ENCODE measurements at regions not wholly inside any gene's neighbourhood (a gene's known extent, or its start where the extent isn't known, plus 50 kb on each side); places are given as distances from the start of the nearest gene placed in this dataset.

DNA sequence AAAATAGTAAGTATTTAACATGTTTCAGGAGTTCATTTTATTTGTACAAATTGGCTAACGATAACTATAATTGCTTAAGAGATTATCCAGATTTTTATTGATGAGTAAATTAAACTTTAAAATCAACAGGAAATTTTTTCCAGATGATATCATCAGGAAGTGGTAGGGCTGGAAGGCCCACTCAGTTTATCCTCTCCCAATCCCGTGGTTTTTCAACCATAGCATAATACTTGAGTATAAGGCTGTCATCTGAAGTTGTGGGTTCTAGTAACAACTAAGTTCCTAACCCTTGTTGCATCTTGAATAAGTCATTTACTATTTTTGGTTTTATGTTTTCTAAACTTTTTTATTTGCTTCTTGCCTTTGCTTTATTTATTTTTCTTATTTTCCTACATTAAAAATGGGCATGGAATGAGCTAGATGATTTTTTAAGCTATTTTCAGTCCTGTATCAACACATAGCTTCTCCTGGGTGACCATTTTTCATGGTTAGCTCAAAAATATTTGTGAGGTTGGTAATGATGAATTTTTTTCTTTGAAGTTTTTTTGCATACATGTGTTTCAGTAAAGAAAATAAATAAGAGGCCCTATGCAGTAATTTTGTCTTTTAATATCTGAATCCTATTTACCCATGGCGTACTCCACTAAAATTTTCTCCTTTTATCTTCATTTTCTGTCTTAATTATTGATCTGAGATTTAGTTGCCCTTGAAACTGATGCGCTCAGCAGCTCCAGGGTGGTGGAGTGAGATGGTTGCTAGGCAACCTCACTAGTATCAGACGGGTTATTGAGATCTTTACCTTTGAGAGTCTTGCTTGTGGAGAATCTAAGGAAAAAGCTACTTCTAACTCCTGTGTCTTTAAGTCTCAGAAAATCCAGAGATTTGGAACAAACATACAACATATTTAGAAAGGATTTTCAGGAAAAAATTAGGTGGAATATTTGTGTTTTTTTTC is 452.0 kb upstream of the CCDC179 start:
- H3K9me3 Mint-ChIP-seq: no peaks in the 10 kb centered on the region
- H3K27me3 Mint-ChIP-seq (ENCODE audit: low read depth): no peaks in the 10 kb centered on the region
- peaks cover 6% of the 10 kb centered on the region for H3K4me1 Mint-ChIP-seq
- no peak overlapping the region for H3K27ac Mint-ChIP-seq
- no peak overlapping the region for H3K4me3 Mint-ChIP-seq
- H3K36me3 Mint-ChIP-seq (ENCODE audit: low read depth): no peaks in the 10 kb centered on the region
- TF ChIP-seq, protein P1, sequence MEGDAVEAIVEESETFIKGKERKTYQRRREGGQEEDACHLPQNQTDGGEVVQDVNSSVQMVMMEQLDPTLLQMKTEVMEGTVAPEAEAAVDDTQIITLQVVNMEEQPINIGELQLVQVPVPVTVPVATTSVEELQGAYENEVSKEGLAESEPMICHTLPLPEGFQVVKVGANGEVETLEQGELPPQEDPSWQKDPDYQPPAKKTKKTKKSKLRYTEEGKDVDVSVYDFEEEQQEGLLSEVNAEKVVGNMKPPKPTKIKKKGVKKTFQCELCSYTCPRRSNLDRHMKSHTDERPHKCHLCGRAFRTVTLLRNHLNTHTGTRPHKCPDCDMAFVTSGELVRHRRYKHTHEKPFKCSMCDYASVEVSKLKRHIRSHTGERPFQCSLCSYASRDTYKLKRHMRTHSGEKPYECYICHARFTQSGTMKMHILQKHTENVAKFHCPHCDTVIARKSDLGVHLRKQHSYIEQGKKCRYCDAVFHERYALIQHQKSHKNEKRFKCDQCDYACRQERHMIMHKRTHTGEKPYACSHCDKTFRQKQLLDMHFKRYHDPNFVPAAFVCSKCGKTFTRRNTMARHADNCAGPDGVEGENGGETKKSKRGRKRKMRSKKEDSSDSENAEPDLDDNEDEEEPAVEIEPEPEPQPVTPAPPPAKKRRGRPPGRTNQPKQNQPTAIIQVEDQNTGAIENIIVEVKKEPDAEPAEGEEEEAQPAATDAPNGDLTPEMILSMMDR (IDR thresholded peaks at IDR 0.05; ENCODE audit: unreplicated experiment in 3 of 3): no peak

DNA sequence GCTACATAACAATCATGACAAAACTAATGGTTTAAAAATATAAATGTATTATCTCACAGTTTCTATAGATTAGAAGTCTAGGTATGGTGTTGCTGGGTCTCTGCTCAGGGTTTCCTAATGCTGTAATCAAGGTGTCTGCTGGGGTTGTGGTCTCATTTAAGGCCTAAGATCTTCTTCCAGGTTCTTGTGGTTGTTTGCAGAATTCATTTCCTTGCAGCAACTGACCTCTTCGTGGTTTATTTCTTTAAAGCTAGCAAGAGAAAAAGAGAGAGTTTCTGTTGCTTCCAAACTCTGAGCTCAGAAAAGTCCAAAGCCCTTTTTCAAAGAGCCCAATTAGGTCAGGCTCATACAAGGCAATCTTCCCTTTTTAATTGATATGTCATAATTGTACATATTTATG is 452.7 kb upstream of the CCDC179 start:
- no peaks in the 10 kb centered on the region for H3K9me3 Mint-ChIP-seq
- H3K36me3 Mint-ChIP-seq (ENCODE audit: low read depth): no peaks in the 10 kb centered on the region
- TF ChIP-seq, protein P1 (IDR thresholded peaks at IDR 0.05; ENCODE audit: unreplicated experiment in 3 of 3): no peak
- H3K27me3 Mint-ChIP-seq (ENCODE audit: low read depth): no peaks in the 10 kb centered on the region
- peaks cover 2% of the 10 kb centered on the region for H3K4me1 Mint-ChIP-seq
- H3K27ac Mint-ChIP-seq: no peak overlapping the region
- H3K4me3 Mint-ChIP-seq: no peak overlapping the region

DNA sequence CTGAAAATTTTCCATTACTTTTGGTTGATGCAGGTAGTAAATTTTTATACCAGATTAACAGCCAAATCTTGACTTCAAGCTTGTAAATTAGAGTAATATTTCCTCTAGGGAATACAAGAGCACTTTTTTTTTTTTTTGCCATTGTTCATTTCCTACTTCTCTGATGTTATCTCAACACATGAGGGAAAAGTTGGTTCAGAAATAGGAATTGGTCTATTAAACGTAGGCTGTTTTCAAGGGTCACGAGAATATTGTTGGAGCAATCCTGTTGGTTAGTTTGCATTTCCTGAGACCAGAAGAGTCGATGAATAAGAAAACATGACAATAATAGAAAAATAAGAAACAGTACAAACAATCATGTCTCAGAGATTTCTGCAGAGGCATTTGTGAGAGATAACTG is 453.9 kb upstream of the CCDC179 start:
- no peaks in the 10 kb centered on the region for H3K36me3 Mint-ChIP-seq (ENCODE audit: low read depth)
- H3K27me3 Mint-ChIP-seq (ENCODE audit: low read depth): no peaks in the 10 kb centered on the region
- TF ChIP-seq, protein P1 (IDR thresholded peaks at IDR 0.05; ENCODE audit: unreplicated experiment in 3 of 3): no peak

GRCh38 chr11:23315286-23315685 is 455.0 kb upstream of the CCDC179 start:
- Mint-ChIP-seq H3K4me1 (no peaks in the 10 kb centered on the region), H3K4me3 (no peak overlapping the region), H3K36me3 (ENCODE audit: low read depth) (no peaks in the 10 kb centered on the region), H3K27ac (no peak overlapping the region), H3K9me3 (peaks cover under 1% of the 10 kb centered on the region), H3K27me3 (ENCODE audit: low read depth) (no peaks in the 10 kb centered on the region)
- TF ChIP-seq, protein P1 (IDR thresholded peaks at IDR 0.05; ENCODE audit: unreplicated experiment in 3 of 3): no peak

More for the DNA sequence above, 453.9 kb upstream of the CCDC179 start:
- Mint-ChIP-seq H3K27ac (no peak overlapping the region), H3K4me3 (no peak overlapping the region), H3K9me3 (no peaks in the 10 kb centered on the region), H3K4me1 (no peaks in the 10 kb centered on the region)

- TF ChIP-seq, protein P1 (IDR thresholded peaks at IDR 0.05; ENCODE audit: unreplicated experiment in 3 of 3): no peak
- Mint-ChIP-seq H3K4me3 (no peak overlapping the region), H3K27ac (no peak overlapping the region), H3K9me3 (peaks cover 13% of the 10 kb centered on the region), H3K36me3 (ENCODE audit: low read depth) (no peaks in the 10 kb centered on the region), H3K4me1 (no peaks in the 10 kb centered on the region), H3K27me3 (ENCODE audit: low read depth) (no peaks in the 10 kb centered on the region)
Measured at GRCh38 chr11:23317816-23318215, 457.5 kb upstream of the CCDC179 start.

- no peaks in the 10 kb centered on the region for H3K27me3 Mint-ChIP-seq (ENCODE audit: low read depth)
- H3K36me3 Mint-ChIP-seq (ENCODE audit: low read depth): no peaks in the 10 kb centered on the region
- TF ChIP-seq, protein P1 (IDR thresholded peaks at IDR 0.05; ENCODE audit: unreplicated experiment in 3 of 3): no peak
- peaks cover 18% of the 10 kb centered on the region for H3K9me3 Mint-ChIP-seq
- H3K4me3 Mint-ChIP-seq: no peak overlapping the region
- no peak overlapping the region for H3K27ac Mint-ChIP-seq
- H3K4me1 Mint-ChIP-seq: no peaks in the 10 kb centered on the region
Measured at GRCh38 chr11:23318670-23319069, 458.4 kb upstream of the CCDC179 start.
